ENCODE measurements at regions not wholly inside any gene's neighbourhood (a gene's known extent, or its start where the extent isn't known, plus 50 kb on each side); places are given as distances from the start of the nearest gene placed in this dataset.
A peak's percentile ranks its signal among the peaks of the same experiment; 100 is the strongest.

DNA sequence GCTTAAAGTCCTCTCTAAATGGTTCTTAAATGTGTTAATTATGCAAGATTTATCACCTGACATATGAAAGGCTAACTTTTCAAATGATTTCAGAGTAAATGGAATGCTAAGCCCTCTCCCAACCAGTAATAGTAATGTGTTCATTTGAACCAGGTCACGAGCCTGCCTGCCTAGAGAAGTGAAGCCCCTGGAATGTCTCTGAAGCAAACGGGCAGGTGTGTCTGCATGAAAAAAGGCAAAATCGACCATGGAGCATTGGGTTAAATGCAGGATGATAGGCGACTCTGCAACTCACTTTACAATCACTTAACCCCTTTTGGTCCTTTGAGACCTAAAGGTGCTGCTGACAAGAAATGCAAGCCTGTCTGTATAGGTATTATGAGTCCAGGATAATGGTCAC, 798.4 kb upstream of the ACVR2A start:
- TF ChIP-seq, protein P1, sequence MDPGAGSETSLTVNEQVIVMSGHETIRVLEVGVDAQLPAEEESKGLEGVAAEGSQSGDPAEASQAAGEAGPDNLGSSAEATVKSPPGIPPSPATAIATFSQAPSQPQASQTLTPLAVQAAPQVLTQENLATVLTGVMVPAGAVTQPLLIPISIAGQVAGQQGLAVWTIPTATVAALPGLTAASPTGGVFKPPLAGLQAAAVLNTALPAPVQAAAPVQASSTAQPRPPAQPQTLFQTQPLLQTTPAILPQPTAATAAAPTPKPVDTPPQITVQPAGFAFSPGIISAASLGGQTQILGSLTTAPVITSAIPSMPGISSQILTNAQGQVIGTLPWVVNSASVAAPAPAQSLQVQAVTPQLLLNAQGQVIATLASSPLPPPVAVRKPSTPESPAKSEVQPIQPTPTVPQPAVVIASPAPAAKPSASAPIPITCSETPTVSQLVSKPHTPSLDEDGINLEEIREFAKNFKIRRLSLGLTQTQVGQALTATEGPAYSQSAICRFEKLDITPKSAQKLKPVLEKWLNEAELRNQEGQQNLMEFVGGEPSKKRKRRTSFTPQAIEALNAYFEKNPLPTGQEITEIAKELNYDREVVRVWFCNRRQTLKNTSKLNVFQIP (CRISPR knock-in tag; IDR thresholded peaks at IDR 0.05; ENCODE audit: borderline replicate concordance, low read depth), result no peak
- no peak for TF ChIP-seq TOX (CRISPR knock-in tag; IDR thresholded peaks at IDR 0.05; ENCODE audit: borderline replicate concordance)
- TF ChIP-seq ISL1 (CRISPR knock-in tag; IDR thresholded peaks at IDR 0.05), result no peak
- TF ChIP-seq OSR1 (CRISPR knock-in tag; IDR thresholded peaks at IDR 0.05), result no peak
- no peak for TF ChIP-seq SNAI2 (CRISPR knock-in tag; IDR thresholded peaks at IDR 0.05)
- TF ChIP-seq PPARA (CRISPR knock-in tag; IDR thresholded peaks at IDR 0.05; ENCODE audit: borderline replicate concordance), result no peak
- TF ChIP-seq, protein P2, sequence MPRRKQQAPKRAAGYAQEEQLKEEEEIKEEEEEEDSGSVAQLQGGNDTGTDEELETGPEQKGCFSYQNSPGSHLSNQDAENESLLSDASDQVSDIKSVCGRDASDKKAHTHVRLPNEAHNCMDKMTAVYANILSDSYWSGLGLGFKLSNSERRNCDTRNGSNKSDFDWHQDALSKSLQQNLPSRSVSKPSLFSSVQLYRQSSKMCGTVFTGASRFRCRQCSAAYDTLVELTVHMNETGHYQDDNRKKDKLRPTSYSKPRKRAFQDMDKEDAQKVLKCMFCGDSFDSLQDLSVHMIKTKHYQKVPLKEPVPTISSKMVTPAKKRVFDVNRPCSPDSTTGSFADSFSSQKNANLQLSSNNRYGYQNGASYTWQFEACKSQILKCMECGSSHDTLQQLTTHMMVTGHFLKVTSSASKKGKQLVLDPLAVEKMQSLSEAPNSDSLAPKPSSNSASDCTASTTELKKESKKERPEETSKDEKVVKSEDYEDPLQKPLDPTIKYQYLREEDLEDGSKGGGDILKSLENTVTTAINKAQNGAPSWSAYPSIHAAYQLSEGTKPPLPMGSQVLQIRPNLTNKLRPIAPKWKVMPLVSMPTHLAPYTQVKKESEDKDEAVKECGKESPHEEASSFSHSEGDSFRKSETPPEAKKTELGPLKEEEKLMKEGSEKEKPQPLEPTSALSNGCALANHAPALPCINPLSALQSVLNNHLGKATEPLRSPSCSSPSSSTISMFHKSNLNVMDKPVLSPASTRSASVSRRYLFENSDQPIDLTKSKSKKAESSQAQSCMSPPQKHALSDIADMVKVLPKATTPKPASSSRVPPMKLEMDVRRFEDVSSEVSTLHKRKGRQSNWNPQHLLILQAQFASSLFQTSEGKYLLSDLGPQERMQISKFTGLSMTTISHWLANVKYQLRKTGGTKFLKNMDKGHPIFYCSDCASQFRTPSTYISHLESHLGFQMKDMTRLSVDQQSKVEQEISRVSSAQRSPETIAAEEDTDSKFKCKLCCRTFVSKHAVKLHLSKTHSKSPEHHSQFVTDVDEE (CRISPR knock-in tag; IDR thresholded peaks at IDR 0.05), result no peak
- TF ChIP-seq ZC3H10 (CRISPR knock-in tag; IDR thresholded peaks at IDR 0.05), result no peak
- TF ChIP-seq, protein P3, sequence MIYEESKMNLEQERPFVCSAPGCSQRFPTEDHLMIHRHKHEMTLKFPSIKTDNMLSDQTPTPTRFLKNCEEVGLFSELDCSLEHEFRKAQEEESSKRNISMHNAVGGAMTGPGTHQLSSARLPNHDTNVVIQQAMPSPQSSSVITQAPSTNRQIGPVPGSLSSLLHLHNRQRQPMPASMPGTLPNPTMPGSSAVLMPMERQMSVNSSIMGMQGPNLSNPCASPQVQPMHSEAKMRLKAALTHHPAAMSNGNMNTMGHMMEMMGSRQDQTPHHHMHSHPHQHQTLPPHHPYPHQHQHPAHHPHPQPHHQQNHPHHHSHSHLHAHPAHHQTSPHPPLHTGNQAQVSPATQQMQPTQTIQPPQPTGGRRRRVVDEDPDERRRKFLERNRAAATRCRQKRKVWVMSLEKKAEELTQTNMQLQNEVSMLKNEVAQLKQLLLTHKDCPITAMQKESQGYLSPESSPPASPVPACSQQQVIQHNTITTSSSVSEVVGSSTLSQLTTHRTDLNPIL (CRISPR knock-in tag; IDR thresholded peaks at IDR 0.05; ENCODE audit: low read depth), result no peak
- TF ChIP-seq ZNF8 (CRISPR knock-in tag; IDR thresholded peaks at IDR 0.05), result no peak
- no peak for ATAC-seq

DNA sequence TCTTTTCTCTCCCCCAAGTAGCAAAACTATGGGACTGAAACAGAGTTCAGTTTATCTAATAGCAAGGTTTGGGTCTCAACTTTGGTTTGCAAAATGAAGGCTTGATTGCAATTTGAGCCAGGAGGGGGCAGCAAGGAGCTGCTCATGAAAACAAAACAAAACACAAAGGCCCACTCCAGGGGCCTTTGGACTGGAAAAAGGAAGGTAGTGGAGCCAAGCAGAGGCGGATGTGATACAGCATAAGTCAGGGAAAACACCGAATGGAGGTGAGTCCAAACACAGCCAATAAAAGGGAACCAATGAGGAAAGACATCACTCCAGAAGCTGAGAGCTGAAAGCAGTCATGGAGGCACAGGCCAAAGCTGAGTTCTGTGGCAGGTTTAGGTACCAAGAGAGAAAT, 799.7 kb upstream of the ACVR2A start:
- ATAC-seq, result peak; percentile 74

More for the DNA sequence above, 799.7 kb upstream of the ACVR2A start:
- TF ChIP-seq TOX (CRISPR knock-in tag; IDR thresholded peaks at IDR 0.05; ENCODE audit: borderline replicate concordance), result no peak
- TF ChIP-seq GLIS3 (CRISPR knock-in tag; IDR thresholded peaks at IDR 0.05), result no peak
- TF ChIP-seq ZNF565 (CRISPR knock-in tag; conservative IDR thresholded peaks at IDR 0.05; ENCODE audit: low read depth), result no peak
- no peak for TF ChIP-seq PPARA (CRISPR knock-in tag; IDR thresholded peaks at IDR 0.05; ENCODE audit: borderline replicate concordance)
- TF ChIP-seq ISL1 (CRISPR knock-in tag; IDR thresholded peaks at IDR 0.05), result no peak
- no peak for TF ChIP-seq ZFP30 (CRISPR knock-in tag; IDR thresholded peaks at IDR 0.05)
- TF ChIP-seq, protein P1 (CRISPR knock-in tag; IDR thresholded peaks at IDR 0.05; ENCODE audit: borderline replicate concordance, low read depth), result no peak
- no peak for TF ChIP-seq ZNF70 (CRISPR knock-in tag; IDR thresholded peaks at IDR 0.05)
- no peak for TF ChIP-seq CSDC2 (CRISPR knock-in tag; IDR thresholded peaks at IDR 0.05)
- TF ChIP-seq ARNTL (CRISPR knock-in tag; IDR thresholded peaks at IDR 0.05; ENCODE audit: borderline replicate concordance, low read depth), result no peak
- TF ChIP-seq ESRRG (CRISPR knock-in tag; IDR thresholded peaks at IDR 0.05), result no peak
- TF ChIP-seq, protein P4, sequence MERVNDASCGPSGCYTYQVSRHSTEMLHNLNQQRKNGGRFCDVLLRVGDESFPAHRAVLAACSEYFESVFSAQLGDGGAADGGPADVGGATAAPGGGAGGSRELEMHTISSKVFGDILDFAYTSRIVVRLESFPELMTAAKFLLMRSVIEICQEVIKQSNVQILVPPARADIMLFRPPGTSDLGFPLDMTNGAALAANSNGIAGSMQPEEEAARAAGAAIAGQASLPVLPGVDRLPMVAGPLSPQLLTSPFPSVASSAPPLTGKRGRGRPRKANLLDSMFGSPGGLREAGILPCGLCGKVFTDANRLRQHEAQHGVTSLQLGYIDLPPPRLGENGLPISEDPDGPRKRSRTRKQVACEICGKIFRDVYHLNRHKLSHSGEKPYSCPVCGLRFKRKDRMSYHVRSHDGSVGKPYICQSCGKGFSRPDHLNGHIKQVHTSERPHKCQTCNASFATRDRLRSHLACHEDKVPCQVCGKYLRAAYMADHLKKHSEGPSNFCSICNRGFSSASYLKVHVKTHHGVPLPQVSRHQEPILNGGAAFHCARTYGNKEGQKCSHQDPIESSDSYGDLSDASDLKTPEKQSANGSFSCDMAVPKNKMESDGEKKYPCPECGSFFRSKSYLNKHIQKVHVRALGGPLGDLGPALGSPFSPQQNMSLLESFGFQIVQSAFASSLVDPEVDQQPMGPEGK (CRISPR knock-in tag; IDR thresholded peaks at IDR 0.05; ENCODE audit: borderline replicate concordance), result no peak
- no peak for TF ChIP-seq OSR1 (CRISPR knock-in tag; IDR thresholded peaks at IDR 0.05)
- TF ChIP-seq, protein P3 (CRISPR knock-in tag; IDR thresholded peaks at IDR 0.05; ENCODE audit: low read depth), result no peak
- TF ChIP-seq, protein P5, sequence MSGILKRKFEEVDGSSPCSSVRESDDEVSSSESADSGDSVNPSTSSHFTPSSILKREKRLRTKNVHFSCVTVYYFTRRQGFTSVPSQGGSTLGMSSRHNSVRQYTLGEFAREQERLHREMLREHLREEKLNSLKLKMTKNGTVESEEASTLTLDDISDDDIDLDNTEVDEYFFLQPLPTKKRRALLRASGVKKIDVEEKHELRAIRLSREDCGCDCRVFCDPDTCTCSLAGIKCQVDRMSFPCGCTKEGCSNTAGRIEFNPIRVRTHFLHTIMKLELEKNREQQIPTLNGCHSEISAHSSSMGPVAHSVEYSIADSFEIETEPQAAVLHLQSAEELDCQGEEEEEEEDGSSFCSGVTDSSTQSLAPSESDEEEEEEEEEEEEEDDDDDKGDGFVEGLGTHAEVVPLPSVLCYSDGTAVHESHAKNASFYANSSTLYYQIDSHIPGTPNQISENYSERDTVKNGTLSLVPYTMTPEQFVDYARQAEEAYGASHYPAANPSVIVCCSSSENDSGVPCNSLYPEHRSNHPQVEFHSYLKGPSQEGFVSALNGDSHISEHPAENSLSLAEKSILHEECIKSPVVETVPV (CRISPR knock-in tag; IDR thresholded peaks at IDR 0.05), result no peak
